GM23248 (cell line): ENCODE measurements at regions not wholly inside any gene's neighbourhood (a gene's known extent, or its start where the extent isn't known, plus 50 kb on each side); places are given as distances from the start of the nearest gene placed in this dataset.

Experiments
- EZH2 ChIP-seq: fragments of 200-600 bp; sonication (generic); IDR thresholded peaks from 2 replicates; pipeline ENCODE4 v1.6.1; 2018; ENCODE audit warnings: antibody characterized with exemption, mild to moderate bottlenecking; ENCODE audit not compliant: insufficient read depth, poor library complexity, severe bottlenecking
- EZH2phosphoT487 ChIP-seq: fragments of 200-600 bp; sonication (generic); IDR thresholded peaks from 2 replicates; pipeline ENCODE4 v1.6.1; 2018; ENCODE audit warnings: antibody characterized with exemption, moderate library complexity, mild to moderate bottlenecking, low read depth; ENCODE audit not compliant: insufficient read depth

DNA sequence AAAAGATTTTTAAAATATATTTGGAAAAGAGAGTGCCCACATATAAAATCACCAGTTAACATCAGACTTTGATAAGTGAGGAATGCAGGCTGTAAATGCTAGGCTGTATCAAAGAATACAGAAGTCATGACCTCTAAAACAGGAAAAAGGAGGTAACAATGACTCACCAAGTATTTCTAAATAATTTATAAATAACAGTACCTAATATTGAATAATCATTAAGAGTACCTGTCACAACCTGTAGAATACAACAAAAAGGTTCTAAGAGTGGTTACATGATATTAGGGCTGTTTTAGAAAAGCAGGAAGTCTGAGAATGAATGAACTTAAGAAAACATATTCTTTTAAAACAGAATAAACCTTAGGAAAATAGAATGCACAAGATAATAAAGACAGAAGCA is 173.1 kb upstream of the CST7 start:
- TF ChIP-seq EZH2phosphoT487 (no peak), EZH2 (no peak)
